ENCODE measurements at regions not wholly inside any gene's neighbourhood (a gene's known extent, or its start where the extent isn't known, plus 50 kb on each side); places are given as distances from the start of the nearest gene placed in this dataset.

GRCh38 chrX:82333575-82333974 is 1131.7 kb downstream of the SH3BGRL start:
- H2AFZ ChIP-seq (ENCODE audit: insufficient read depth, low read depth, low read length, poor library complexity, severe bottlenecking) = no peak overlapping the region
- peaks cover 0 to 3% of the 10 kb centered on the region in 2 donors for H3K9me3 ChIP-seq (replicated peaks in 1 of 2; ENCODE audit: control insufficient read depth in 1 of 2, insufficient read depth in 1 of 2, low read length in 2 of 2)
- intact Hi-C loops (cut with micrococcal nuclease) = no loop called here
- H3K36me3 ChIP-seq (replicated peaks in 1 of 2; ENCODE audit: control insufficient read depth in 1 of 2, insufficient read depth in 2 of 2, low read length in 2 of 2) = no peaks in the 10 kb centered on the region
- no peak for TF ChIP-seq CTCF (IDR thresholded peaks at IDR 0.05)
- peaks cover 0 to 2% (median 0%) of the 10 kb centered on the region in 3 donors for H3K27me3 Mint-ChIP-seq (ENCODE audit: low read depth in 3 of 3)
- no peaks in the 10 kb centered on the region for H3K27me3 ChIP-seq (ENCODE audit: control insufficient read depth in 2 of 2, insufficient read depth in 2 of 2, low read length in 2 of 2)
- H3K9ac ChIP-seq (ENCODE audit: insufficient read depth, low read length, poor library complexity, severe bottlenecking) = no peak overlapping the region
- no peak overlapping the region for H3K27ac ChIP-seq (ENCODE audit: low read depth in 1 of 2, low read length in 2 of 2)
- no peak for DNase-seq
- H3K36me3 Mint-ChIP-seq = no peaks in the 10 kb centered on the region
- H3K4me3 ChIP-seq (replicated peaks in 1 of 3; ENCODE audit: low read depth in 2 of 3, low read length in 3 of 3) = no peak overlapping the region
- WGBS (ENCODE audit: insufficient coverage) = no CpG with 5 or more reads among the region's 1 CpG
- H3K79me2 ChIP-seq (ENCODE audit: insufficient read depth, low read length) = no peaks in the 10 kb centered on the region
- no peak overlapping the region for H3K27ac Mint-ChIP-seq
- no peaks in the 10 kb centered on the region for H4K20me1 ChIP-seq (ENCODE audit: insufficient read depth, low read length)
- H3K4me2 ChIP-seq (replicated peaks; ENCODE audit: extremely low read depth, low read length, poor library complexity, severe bottlenecking) = no peak overlapping the region
- peaks cover 0 to 4% (median 0%) of the 10 kb centered on the region in 7 donors for H3K9me3 Mint-ChIP-seq
- no peaks in the 10 kb centered on the region for H3K4me1 ChIP-seq (ENCODE audit: control insufficient read depth in 1 of 2, insufficient read depth in 2 of 2, low read length in 2 of 2)
- no peaks in the 10 kb centered on the region for H3K4me1 Mint-ChIP-seq
- H3K4me3 Mint-ChIP-seq = no peak overlapping the region

GRCh38 chrX:82335772-82336171 is 1133.9 kb downstream of the SH3BGRL start:
- Mint-ChIP-seq H3K4me1 (no peaks in the 10 kb centered on the region), H3K27me3 (ENCODE audit: low read depth in 3 of 3) (peaks cover 0 to 2% (median 0%) of the 10 kb centered on the region in 3 donors), H3K27ac (no peak overlapping the region), H3K9me3 (peaks cover 0 to 3% (median 0%) of the 10 kb centered on the region in 7 donors), H3K4me3 (no peak overlapping the region), H3K36me3 (no peaks in the 10 kb centered on the region)
- H3K27me3 ChIP-seq (ENCODE audit: control insufficient read depth in 2 of 2, insufficient read depth in 2 of 2, low read length in 2 of 2) = no peaks in the 10 kb centered on the region
- no peak for TF ChIP-seq CTCF (IDR thresholded peaks at IDR 0.05)
- H3K4me3 ChIP-seq (replicated peaks in 1 of 3; ENCODE audit: low read depth in 2 of 3, low read length in 3 of 3) = no peak overlapping the region
- H3K9me3 ChIP-seq (replicated peaks in 1 of 2; ENCODE audit: control insufficient read depth in 1 of 2, insufficient read depth in 1 of 2, low read length in 2 of 2) = peaks cover 0 to 3% of the 10 kb centered on the region in 2 donors
- no peaks in the 10 kb centered on the region for H3K4me1 ChIP-seq (ENCODE audit: control insufficient read depth in 1 of 2, insufficient read depth in 2 of 2, low read length in 2 of 2)
- no peak overlapping the region for H3K27ac ChIP-seq (ENCODE audit: low read depth in 1 of 2, low read length in 2 of 2)
- H4K20me1 ChIP-seq (ENCODE audit: insufficient read depth, low read length) = no peaks in the 10 kb centered on the region
- intact Hi-C loops (cut with micrococcal nuclease) = no loop called here
- no peak overlapping the region for H3K9ac ChIP-seq (ENCODE audit: insufficient read depth, low read length, poor library complexity, severe bottlenecking)
- no peak overlapping the region for H3K4me2 ChIP-seq (replicated peaks; ENCODE audit: extremely low read depth, low read length, poor library complexity, severe bottlenecking)
- DNase-seq = no peak
- no peaks in the 10 kb centered on the region for H3K79me2 ChIP-seq (ENCODE audit: insufficient read depth, low read length)
- no peaks in the 10 kb centered on the region for H3K36me3 ChIP-seq (replicated peaks in 1 of 2; ENCODE audit: control insufficient read depth in 1 of 2, insufficient read depth in 2 of 2, low read length in 2 of 2)
- no CpG with 5 or more reads among the region's 1 CpG for WGBS (ENCODE audit: insufficient coverage)
- no peak overlapping the region for H2AFZ ChIP-seq (ENCODE audit: insufficient read depth, low read depth, low read length, poor library complexity, severe bottlenecking)

Measured in CD14-positive monocyte (primary cell).